ENCODE measurements at regions not wholly inside any gene's neighbourhood (a gene's known extent, or its start where the extent isn't known, plus 50 kb on each side); places are given as distances from the start of the nearest gene placed in this dataset.
"Not testable (repeated sequence)": the region's sequence is repeated elsewhere in the genome, so short reads cannot be mapped to it uniquely, and the experiment has no call there.

DNA sequence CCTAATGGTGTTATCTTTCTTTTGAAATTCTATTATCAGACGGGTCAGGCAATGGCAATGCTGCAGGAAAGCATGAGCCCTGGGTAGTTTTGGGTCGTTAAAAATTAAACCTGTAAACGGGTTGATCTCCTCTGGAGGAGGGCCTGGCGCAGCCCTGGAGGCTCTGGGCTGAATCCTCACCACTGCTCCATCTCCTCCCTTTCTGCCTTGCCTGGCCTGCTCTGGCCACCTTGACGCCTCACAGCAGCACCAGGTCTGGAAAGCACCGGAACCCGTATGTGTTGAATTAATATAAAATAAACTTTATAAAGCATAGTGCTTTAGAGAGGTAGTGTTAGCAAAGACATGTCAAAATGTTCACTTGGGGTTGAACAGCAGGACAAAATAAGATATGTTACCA, 316.1 kb downstream of the LNPK start:
- DNase-seq (ENCODE audit: low read depth in 3 of 3): no peak

DNA sequence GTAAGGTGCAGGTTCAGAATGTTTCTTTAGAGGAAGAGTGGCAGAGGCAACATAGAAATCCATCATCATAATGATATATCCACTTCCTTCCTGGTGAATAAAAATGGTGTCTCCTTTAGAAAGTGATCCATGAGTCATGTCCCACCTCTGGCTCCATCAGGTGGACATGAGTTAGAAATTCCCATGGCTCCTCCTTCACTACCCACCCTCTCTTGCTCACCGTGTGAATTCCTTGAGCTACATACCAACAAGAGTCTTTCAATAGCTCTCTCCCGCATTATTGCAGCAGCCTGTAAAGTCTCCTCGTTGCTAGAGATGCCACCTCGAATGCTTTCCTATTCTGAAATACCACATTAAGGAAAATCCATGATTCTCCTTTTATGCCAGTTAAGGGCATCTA, 317.6 kb downstream of the LNPK start:
- DNase-seq (ENCODE audit: low read depth in 3 of 3): no peak

- DNase-seq (ENCODE audit: low read depth in 3 of 3): no peak
These were observed 322.3 kb downstream of the LNPK start for GRCh38 chr2:175679728-175680127.

DNA sequence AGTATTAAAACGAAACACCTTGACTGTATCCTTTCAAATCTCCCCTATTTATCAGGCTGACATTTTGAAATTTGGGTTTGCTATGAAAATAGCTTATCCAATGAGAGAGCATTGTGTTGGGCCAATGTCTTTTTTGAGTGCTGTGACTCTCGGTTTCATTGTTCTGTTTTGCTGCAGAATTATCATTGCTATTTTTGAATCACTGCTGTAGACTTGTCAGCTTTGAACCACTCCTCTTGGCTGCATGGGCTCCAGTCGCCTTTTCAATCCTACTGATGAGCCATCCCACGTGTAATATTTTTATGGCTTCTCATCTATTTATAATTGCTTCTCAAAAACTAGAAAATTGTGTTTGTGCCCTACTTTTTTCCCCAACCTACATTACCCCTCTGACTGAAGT, 322.8 kb downstream of the LNPK start:
- no peak for DNase-seq (ENCODE audit: low read depth in 3 of 3)

DNA sequence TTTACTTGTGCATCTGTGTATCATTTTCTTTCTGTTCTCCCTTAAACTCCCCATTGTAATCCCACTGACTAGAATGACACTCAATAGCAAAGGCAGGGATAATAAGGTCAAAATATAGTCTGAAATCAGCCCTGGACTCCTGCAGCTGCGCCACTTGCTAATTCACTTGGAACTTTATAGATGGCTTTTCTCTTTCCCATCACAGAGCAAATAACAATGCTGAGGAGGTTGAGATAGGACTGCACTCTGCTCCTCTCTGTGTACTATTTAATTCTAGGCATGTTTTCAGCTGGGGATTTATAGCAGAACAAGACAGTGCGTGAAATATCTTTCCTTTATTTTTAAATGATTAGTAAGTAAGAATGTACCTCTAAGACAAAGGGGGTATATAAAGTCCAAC, 324.2 kb downstream of the LNPK start:
- no peak for DNase-seq (ENCODE audit: low read depth in 3 of 3)

DNA sequence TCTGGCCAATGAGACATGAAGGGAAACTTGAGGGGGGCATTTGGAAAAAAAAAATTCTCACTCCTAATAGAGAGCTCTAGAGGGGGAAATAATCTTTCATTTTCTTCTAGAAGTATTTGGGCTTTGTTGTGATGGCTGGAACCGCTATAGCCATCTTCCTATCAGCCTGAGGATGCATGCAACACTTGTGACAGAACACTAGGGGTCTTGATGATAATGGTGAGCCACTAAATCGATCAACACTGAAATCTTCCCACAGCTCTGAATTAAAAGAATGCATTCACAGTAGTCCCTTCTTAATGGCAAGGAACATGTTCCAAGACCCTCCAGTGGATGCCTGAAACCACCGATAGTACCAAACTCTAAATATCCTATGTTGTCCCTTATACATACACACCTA, 325.3 kb downstream of the LNPK start:
- no peak for DNase-seq (ENCODE audit: low read depth in 3 of 3)

DNA sequence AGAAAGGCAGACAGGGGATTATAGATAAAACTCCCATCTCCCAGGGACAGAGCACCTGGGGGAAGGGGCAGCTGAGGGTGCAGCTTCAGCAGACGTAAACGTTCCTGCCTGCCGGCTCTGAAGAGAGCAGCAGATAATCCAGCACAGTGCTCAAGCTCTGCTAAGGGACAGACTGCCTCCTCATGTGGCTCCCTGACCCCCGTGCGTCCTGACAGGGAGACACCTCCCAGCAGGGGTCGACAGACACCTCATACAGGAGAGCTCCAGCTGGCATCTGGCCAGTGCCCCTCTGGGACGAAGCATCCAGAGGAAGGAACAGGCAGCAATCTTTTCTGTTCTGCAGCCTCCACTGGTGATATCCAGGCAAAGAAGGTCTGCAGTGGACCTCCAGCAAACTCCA, 333.3 kb downstream of the LNPK start:
- DNase-seq (ENCODE audit: low read depth in 3 of 3): not testable (repeated sequence)

DNA sequence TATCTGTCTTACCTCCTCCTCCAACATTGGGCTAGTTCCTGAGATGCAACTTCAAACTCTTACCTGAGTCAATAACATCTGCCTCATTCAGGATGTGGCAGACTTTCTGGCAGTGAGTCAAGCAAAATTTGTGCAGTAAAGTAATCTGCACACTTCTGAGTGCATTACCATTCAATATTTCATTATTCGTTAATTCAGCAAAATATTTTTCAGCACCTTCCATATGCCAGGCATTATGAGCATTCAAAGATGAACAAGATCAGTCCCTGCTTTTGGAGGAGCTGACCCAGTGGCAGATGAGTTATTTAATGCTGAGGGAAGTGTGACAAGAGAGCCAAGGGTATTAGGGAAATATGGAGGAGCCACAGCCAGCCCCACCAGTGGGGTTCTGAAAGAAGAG, 339.7 kb downstream of the LNPK start:
- DNase-seq (ENCODE audit: low read depth in 3 of 3): no peak

- DNase-seq (ENCODE audit: low read depth in 3 of 3): no peak
These were observed 353.4 kb downstream of the LNPK start for GRCh38 chr2:175648577-175649063.

DNA sequence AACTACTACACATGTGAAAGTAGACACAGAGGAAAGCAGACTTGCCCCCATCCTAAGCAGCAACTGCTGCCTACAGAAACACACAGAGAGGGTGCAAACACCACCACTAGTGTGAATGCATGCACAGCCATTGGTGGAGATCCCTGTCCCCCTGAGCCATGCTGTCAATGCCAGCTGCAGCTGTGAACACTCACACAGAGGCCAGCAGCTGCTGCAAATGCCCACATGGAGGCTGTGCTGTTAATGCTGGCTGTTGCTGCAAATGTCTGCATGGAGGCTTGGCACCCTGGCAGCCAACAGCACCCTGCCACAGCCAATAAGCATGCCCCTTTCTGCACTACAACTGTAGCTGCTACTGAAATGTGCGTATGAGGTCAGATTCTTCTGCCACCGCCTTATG, 355.0 kb downstream of the LNPK start:
- no peak for DNase-seq (ENCODE audit: low read depth in 3 of 3)

- DNase-seq (ENCODE audit: low read depth in 3 of 3): no peak
These were observed 361.4 kb downstream of the LNPK start for GRCh38 chr2:175640655-175641054.

- DNase-seq (ENCODE audit: low read depth in 3 of 3): no peak
These were observed 368.8 kb downstream of the LNPK start for GRCh38 chr2:175633227-175633626.

DNA sequence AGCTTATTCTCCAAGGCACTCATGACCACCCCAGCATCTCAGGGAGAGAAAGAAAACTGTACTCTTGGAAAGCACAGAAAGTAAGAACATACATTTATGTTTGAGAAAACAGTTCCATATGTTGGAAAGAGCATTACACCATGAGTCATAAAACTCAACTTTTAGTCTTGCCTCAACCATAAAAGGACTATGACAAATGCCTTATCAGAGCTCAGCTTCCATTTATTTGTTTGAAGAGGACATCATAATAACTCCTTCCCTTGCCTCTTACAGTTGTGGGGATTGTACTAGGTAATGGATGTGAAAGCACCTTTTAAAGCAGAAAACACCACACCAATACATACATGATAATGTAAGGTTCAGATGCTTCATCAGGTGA, 370.8 kb downstream of the LNPK start:
- DNase-seq (ENCODE audit: low read depth in 3 of 3): no peak

GRCh38 chr2:175630280-175631244, 371.5 kb downstream of the LNPK start:
- no peak for DNase-seq (ENCODE audit: low read depth in 3 of 3)

GRCh38 chr2:175628243-175628642, 373.8 kb downstream of the LNPK start:
- DNase-seq (ENCODE audit: low read depth in 3 of 3): no peak

DNA sequence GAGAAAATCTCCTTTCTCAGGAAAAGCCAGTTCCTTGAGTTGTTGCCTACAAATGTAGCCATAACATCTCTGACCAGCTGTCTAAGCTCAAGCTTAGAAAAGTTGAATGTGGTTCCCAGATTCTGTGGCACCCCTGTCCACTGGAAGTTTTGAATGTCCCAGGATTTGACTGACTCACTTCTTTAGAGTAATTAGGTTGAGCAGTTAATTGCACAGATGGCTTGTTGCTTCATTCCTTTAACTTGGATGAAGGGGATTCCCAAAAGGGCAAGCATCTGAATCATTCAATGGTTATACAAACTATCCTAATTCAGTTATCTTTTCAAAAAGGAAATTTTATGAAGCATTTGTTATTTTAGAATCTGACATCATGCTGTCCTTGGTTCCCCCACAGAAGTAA, 374.7 kb downstream of the LNPK start:
- DNase-seq (ENCODE audit: low read depth in 3 of 3): no peak

DNA sequence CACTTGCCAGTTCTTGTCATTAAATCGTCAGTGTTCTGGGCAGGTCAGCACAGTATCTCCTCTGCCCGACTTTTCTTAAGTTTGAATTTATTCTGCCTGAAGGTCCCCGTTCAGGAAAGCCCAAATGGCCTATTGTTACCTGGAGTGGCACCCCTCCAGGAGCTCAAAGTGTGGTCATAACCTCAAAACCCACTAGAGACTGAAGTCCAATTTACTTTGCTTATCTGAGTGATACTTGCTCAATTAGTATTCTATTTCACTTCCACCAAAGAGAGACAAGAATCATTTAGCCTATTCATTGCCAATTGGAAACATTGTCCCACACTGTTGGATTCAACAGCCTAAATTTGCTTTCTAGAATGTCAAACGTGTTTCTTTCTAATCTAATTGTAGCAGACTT, 375.3 kb downstream of the LNPK start:
- DNase-seq (ENCODE audit: low read depth in 3 of 3): no peak

DNA sequence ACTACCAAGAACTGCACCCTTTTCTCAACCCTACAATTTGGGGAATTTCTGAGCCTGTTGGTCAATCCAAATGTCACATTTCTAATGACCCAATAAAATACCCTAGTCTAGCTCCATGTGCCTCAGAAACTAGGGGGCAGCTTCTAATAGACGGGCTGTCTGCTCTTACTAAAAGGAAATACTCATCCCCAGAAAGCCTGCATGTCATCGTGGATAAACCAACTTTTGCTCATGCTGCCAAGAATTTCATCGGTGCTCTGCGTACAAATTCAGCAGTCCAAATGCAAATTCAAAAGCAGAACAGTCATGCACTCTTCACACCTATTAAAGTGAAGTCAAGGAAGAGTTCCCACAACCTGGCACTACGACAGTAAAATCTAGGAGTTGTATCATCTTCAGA, 377.3 kb downstream of the LNPK start:
- DNase-seq (ENCODE audit: low read depth in 3 of 3): no peak

DNA sequence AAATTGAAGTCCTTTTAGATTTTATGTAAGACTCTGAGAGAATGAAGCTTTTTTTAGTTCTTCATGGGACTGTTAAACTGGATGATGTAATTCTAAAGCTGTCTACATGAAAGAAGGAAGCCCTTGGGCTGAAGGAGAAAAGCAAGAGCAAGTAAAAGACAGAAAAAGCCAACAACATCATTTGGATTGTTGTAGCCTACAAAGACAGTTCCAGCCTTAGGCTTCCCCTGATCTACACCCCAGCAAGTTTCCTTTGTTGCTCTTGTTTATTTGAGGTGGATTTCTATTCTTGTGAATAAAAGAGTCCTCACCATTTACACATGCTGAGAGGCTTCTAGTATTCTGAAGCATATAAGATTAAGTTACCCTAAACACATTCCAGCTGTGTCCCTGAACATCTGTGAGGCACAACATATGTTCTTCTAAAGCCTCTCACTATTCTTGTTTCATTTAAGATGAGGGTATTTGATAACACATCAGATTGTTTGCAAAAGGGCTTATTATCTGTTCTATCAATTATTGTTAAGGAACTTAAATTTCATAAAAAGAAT, 377.8 kb downstream of the LNPK start:
- DNase-seq (ENCODE audit: low read depth in 3 of 3): no peak

- no peak for DNase-seq (ENCODE audit: low read depth in 3 of 3)
These were observed 380.2 kb downstream of the LNPK start for GRCh38 chr2:175621821-175622220.

DNA sequence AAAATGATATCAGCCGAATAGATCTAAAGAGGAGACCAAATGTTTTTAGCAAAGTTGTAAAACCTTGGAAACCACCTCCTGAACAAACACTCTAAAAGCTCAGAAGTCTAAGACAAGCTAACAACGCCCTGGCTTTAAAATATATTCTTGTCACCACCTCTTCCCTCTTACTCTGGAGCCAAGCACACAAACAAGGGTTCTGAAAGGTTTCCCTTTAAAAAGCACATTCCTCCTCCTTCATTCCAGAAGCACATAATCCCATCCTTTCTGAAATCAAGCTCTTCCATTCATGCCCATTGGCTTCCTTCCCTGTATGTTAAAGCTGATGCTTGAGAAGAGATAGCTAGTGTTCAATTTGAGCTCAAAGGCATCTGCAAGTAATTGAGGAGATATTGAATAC, 382.0 kb downstream of the LNPK start:
- DNase-seq (ENCODE audit: low read depth in 3 of 3): no peak

- DNase-seq (ENCODE audit: low read depth in 3 of 3): no peak
These were observed 382.7 kb downstream of the LNPK start for GRCh38 chr2:175619179-175620045.
